Activated T-cell treated with anti-CD3 and anti-CD28 coated beads, Interleukin-2, amount 50 U/mL, for 1 hour (primary cell): ENCODE measurements at regions not wholly inside any gene's neighbourhood (a gene's known extent, or its start where the extent isn't known, plus 50 kb on each side); places are given as distances from the start of the nearest gene placed in this dataset.

Experiments
- DNase-seq: peaks from one replicate; pipeline ENCODE4 v3.0.0-alpha.2; 2020

DNA sequence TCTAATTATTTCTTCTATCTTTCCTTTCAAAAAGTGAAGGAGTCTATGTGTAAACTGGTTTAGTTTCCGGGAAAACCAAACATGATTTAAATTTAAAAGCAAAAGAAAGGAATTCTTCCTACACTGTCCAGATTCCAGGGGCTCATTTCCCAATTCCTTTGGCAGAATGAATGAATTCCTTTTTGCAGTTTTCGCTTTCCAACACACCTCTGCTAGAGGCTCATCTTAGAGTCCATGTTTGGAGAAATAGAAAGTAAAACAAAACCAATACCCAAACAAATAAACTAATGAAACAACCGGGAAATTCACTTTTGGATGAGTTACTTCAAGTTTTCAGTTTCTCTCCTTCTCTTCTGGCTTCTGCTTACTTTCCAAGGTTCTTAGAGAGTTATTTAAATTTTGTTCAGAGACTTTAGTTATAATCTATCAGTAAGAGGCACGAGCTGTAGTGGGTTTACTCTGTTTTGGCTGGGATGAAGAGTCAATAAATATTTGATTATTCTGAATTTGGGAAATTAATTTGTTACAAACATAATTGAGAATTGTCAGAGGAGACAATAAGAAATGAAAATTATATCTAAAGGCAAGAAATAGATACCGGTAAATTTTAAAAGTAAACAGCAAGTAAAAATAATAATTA is 365.0 kb upstream of the CDH9 start:
- DNase-seq = no peak

DNA sequence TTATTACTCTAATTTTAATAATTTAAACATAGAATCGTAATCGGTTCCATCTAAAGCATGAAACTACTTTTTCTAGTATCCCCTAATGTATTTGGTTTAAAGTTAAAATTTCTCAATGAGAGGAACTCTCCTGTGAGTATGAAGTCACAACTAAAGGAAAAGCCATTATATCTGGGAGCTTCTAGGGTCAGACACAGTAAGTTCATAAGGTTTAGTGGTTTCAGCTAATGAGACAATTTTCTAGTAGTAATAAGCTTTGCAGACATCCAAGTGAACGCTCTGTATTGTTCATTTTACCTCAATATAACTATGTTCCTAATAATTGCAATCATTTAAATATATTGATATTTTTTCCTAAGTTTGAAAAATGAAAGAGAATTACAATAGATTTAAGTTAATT is 364.4 kb upstream of the CDH9 start:
- DNase-seq = no peak

DNA sequence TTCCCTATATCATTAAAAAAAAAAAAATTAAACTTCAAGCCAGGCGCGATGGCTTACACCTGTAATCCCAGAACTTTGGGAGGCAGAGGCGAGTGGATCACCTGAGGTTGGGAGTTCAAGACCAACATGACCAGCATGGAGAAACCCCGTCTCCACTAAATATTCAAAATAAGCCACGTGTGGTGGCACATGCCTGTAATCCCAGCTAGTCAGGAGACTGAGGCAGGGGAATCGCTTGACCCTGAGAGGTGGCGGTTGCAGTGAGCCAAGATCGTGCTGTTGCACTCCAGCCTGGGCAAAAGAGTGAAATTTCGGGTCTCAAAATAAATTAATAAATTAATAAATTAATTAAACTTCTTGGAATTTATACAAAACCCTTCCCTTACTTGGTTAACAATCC is 358.6 kb upstream of the CDH9 start:
- no peak for DNase-seq

GRCh38 chr5:27392716-27393115 is 354.3 kb upstream of the CDH9 start:
- no peak for DNase-seq

- no peak for DNase-seq
Measured at GRCh38 chr5:27389696-27390095, 351.3 kb upstream of the CDH9 start.

GRCh38 chr5:27388755-27389154 is 350.4 kb upstream of the CDH9 start:
- DNase-seq = no peak

DNA sequence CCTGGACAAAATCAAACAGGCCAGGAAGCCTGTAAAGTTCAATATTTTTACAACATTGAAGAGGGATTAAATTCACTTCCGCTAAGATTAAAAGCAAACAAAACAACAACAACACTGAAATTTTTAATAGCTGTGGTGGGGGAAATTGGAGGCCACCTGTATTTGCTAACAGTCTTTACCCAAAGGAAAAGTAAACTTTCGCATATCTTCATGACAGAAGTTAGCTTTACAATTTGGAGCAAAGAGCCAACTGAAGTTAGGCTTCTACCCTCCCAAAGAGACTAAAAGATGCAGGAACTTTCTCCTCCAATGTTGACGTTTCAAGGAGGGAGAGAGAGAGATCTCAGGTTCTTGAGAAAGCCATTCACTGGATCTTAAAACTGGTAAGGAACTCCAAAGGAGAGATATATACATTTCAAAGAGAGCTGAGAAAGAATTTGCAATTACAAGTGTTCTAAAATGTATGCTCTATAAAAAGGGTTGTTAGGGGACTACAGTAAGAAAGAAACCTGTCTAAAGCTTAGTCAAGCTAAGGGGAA is 349.2 kb upstream of the CDH9 start:
- no peak for DNase-seq

- DNase-seq = no peak
Measured at GRCh38 chr5:27381686-27382085, 343.3 kb upstream of the CDH9 start.

DNA sequence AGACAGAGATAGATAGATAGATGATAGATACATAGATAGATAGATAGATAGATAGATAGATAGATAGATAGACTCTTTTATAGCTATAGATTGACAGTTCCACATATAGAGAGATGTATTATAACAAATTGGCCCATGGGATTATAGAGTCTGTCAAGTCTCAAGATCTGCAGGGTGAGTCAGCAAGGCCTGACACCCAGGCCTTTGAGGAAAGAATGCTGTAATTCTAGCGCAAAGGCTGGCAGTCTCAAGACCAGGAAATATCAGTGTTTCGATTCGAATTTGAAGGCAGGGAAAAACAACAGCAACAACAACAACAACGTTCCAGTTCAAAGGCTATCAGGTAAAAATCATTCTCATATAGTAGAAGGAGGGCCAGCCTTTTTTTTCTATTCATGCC is 339.2 kb upstream of the CDH9 start:
- no peak for DNase-seq

DNA sequence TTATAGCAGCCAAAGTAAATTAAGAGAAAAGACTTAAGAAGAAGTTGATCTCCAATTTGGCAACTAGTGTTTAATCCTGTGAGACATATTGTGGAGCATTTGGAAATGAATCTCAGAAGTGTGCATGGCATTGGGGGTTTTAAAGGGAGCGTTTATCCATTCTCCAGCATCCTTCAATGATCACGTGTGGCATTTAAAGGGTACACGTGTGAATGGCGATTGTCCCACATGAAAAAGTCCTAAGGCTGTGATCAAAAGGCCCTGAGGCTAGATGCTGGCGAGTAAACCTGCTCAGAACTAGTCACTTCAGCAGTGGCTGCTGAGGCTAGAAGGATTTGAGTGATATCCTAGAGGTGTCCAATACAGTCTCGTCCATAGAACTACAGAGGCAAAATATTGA is 315.6 kb upstream of the CDH9 start:
- no peak for DNase-seq

DNA sequence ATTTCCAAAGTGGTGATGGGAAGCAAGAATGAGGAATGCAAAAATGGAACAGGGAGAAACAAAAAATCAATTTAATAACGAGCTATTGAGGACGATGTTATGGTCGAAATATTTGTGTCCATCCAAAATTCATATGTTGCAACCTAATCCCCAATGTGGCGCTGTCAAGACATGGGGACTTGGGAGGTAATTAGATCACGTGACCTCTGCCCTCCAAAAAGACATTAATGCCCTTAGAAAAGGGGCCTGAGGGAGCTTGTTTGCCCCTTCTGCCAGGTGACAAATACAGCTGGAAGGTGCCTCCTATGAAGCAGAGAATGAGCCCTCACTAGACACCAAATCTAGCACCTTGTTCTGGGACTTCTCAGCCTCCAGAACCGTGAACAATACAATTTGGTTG is 315.2 kb upstream of the CDH9 start:
- DNase-seq = no peak

DNA sequence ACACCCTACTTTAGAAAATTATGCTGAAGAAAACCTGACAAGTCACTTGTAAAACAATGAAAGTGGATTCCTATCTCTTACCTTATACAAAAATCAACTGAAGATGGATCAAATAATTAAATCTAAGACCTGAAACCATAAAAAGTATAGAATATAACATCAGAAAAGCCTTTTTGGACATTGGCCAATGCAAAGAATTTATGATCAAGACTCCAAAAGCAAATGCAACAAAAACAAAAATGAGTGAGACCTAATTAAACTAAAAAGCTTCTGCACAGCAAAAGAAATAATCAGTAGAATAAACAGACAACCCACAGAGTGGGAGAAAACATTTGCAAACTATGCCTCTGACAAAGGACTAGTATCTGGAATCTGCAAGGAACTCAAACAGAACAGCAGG is 303.0 kb upstream of the CDH9 start:
- DNase-seq = no peak

DNA sequence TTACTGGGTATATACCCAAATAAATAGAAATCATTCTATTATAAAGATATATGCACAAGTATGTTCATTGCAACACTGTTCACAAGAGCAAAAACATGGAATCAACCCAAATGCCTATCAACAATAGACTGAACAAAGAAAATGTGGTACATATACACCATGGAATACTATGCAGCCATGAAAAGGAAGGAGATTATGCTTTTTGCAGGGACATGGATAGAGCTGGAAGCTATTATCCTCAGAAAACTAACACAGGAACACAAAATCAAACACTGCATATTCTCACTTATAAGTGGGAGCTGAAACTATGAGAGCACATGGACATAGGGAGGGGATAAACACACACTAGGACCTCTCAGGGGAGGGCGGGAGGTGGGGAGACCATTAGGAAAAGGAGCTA is 298.4 kb upstream of the CDH9 start:
- no peak for DNase-seq

DNA sequence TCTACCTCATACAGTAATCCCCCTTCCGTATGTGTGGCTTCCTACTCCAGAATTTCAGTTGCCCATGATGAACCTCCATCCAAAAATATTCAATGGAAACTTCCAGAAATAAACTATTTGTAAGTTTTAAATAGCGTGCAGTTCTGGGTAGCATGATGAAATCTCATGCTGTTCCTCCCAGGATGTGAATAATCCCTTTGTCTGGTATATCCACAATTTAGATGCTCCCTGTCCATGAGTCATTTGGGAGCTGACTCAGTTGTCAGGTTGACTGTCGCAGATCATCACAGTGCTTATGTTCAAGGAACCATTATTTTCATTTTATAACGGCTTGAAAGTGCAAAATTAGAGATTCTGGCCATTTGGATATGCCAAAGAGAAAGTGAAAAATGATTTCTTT is 290.1 kb upstream of the CDH9 start:
- DNase-seq = no peak

- no peak for DNase-seq
Measured at GRCh38 chr5:27325513-27325912, 287.1 kb upstream of the CDH9 start.

GRCh38 chr5:27318701-27319100 is 280.3 kb upstream of the CDH9 start:
- no peak for DNase-seq

GRCh38 chr5:27316271-27316650 is 277.9 kb upstream of the CDH9 start:
- DNase-seq = no peak

GRCh38 chr5:27315363-27316270 is 277.2 kb upstream of the CDH9 start:
- no peak for DNase-seq

DNA sequence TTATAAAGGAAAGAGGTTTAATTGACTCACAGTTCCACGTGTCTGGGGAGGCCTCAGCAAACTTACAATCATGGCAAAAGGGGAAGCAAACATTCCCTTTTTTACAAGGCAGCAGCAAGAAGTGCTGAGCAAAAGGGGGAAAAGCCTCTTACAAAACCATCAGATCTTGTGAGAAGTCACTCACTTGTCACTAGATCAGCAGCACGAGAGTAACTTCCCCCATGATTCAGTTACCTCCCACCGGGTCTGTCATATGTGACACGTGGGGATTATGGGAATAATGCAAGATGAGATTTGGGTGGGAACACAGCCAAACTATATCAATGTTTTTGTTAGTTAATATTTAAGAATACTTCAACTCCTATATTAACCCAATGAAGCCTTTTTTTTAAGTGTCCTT is 275.2 kb upstream of the CDH9 start:
- no peak for DNase-seq

- DNase-seq = no peak
Measured at GRCh38 chr5:27312291-27312893, 274.0 kb upstream of the CDH9 start.

DNA sequence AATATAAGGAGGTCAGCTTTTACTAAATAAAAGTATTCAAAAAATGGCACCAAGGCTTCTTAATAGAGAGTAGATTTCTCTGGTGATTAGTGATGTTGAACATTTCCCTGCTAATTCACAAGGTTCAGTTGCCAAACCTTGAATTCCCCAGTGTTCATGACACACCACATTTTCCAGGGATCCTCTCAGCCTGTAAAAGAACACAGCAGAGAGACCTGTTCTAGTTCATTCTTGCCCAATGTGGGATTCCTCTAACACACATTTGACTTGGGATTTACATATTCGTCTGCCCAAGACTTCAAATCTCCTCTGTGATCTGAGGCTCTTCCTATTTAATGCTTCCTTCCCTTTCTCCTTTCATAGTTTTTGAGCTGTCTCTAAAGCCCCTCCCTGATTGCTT is 273.2 kb upstream of the CDH9 start:
- no peak for DNase-seq

- DNase-seq = no peak
Measured at GRCh38 chr5:27308153-27308552, 269.8 kb upstream of the CDH9 start.

DNA sequence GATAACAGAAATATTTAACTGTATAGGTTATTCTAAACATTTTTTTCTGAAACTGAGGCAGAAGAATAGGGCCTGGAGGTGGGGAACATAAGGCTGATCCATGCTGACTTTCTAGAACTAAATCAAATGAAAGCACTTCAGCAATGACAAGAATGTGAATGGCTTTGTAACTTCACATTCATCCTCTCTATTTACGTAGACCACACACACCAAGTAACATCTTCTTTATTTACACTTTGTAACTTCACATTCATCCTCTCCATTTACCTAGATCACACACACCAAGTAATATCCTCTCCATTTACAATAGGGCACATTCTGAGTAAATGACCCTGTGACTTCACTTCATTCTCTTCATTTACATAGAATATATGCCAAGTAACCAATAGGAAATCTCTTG is 251.8 kb upstream of the CDH9 start:
- no peak for DNase-seq

DNA sequence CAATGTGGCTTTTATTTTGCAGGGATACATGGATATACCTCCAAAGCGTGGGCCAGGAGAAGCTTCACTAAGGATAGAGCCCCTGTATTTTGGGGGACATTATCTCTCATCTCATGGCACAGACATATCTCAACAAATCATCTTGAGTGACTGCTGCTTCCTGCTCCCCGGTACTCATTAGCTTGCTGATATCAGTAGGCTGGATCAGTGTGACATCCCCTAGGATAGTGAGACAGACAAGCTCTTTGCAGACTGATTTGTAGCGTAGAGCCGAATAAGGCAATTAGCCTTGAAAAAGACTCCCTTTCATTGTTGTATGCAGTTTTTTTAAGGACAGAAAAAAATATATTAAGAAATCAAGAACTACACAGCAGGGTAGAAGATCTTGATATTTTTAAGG is 237.7 kb upstream of the CDH9 start:
- DNase-seq = no peak
